Left lung (tissue), 4 donors: ENCODE measurements at regions not wholly inside any gene's neighbourhood (a gene's known extent, or its start where the extent isn't known, plus 50 kb on each side); places are given as distances from the start of the nearest gene placed in this dataset.

ENCODE experiments used
- ATAC-seq: fragments of 200-7000 bp; cut with Tn5 transposase; one replicate; pipeline ENCODE4 v1.9.1; 2020; ENCODE audit warnings: moderate library complexity
- DNase-seq, 4 donors: peaks; one replicate each; pipeline ENCODE4 v3.0.0-alpha.2; 2013 to 2020
- H3K27ac ChIP-seq, 2 donors: fragments of 200-600 bp; sonication (generic) in 1 of 2; one replicate each; pipeline versions ENCODE4 v1.5.0 to v1.8.0; 2020 to 2021
- H3K27me3 ChIP-seq, 2 donors: fragments of 200-600 bp; sonication (generic) in 1 of 2; one replicate each; pipeline versions ENCODE4 v1.5.0 to v1.8.0; 2020 to 2021
- H3K36me3 ChIP-seq, 2 donors: fragments of 200-600 bp; sonication (generic) in 1 of 2; one replicate each; pipeline versions ENCODE4 v1.5.0 to v1.8.0; 2020 to 2021
- H3K4me1 ChIP-seq, 2 donors: fragments of 200-600 bp; one replicate each; pipeline ENCODE4 v1.8.0; 2021
- H3K4me3 ChIP-seq, 2 donors: fragments of 200-600 bp; sonication (generic) in 1 of 2; one replicate each; pipeline versions ENCODE4 v1.5.0 to v1.8.0; 2020 to 2021; ENCODE audit warnings: mild to moderate bottlenecking in 1 of 2
- H3K9me3 ChIP-seq, 2 donors: fragments of 200-600 bp; sonication (generic) in 1 of 2; one replicate each; pipeline versions ENCODE4 v1.5.0 to v1.8.0; 2020 to 2021
- CTCF ChIP-seq, 2 donors: fragments of 200-600 bp; sonication (generic) in 1 of 2; IDR thresholded peaks; one replicate each; pipeline versions ENCODE4 v1.5.0 to v1.8.0; 2021; ENCODE audit warnings: antibody characterized with exemption in 2 of 2
- intact Hi-C, 2 donors: fragments of 100-400 bp; cut with DNase I; formaldehyde crosslinking; loops; one replicate each; pipeline versions ENCODE4 v1.11.2 to v1.14.2; 2022
- donor health status: DM: no; HTN: yes; CAD: no.
- donor health status: DM: no; HTN: no; CAD: no.

GRCh38 chr14:40576880-40577478 is 1029.7 kb upstream of the LRFN5 start:
- Histone ChIP-seq H3K9me3 (no peaks in the 10 kb centered on the region), H3K27ac (no peak overlapping the region), H3K27me3 (no peaks in the 10 kb centered on the region), H3K36me3 (no peaks in the 10 kb centered on the region), H3K4me3 (no peak overlapping the region), H3K4me1 (no peaks in the 10 kb centered on the region)
- no peak for TF ChIP-seq CTCF (IDR thresholded peaks at IDR 0.05)
- ATAC-seq (no peak), DNase-seq (no peak)
- intact Hi-C loops: no loop called here

GRCh38 chr14:40574780-40575179 is 1031.9 kb upstream of the LRFN5 start:
- H3K9me3 ChIP-seq: no peaks in the 10 kb centered on the region
- H3K36me3 ChIP-seq: no peaks in the 10 kb centered on the region
- TF ChIP-seq CTCF (IDR thresholded peaks at IDR 0.05): no peak
- no peaks in the 10 kb centered on the region for H3K4me1 ChIP-seq
- intact Hi-C loops: no loop called here
- ATAC-seq: no peak
- no peak overlapping the region for H3K27ac ChIP-seq
- no peak for DNase-seq
- H3K4me3 ChIP-seq: no peak overlapping the region
- no peaks in the 10 kb centered on the region for H3K27me3 ChIP-seq

- Histone ChIP-seq H3K9me3 (no peaks in the 10 kb centered on the region), H3K36me3 (no peaks in the 10 kb centered on the region), H3K27ac (no peak overlapping the region), H3K4me3 (no peak overlapping the region), H3K27me3 (no peaks in the 10 kb centered on the region), H3K4me1 (no peaks in the 10 kb centered on the region)
- intact Hi-C loops: no loop called here
- no peak for DNase-seq
- no peak for TF ChIP-seq CTCF (IDR thresholded peaks at IDR 0.05)
- ATAC-seq: no peak
These were observed 1081.4 kb upstream of the LRFN5 start for GRCh38 chr14:40525314-40525713.

GRCh38 chr14:40523123-40523522 is 1083.6 kb upstream of the LRFN5 start:
- intact Hi-C loops: no loop called here
- H3K27me3 ChIP-seq: no peaks in the 10 kb centered on the region
- no peaks in the 10 kb centered on the region for H3K4me1 ChIP-seq
- no peaks in the 10 kb centered on the region for H3K9me3 ChIP-seq
- no peak overlapping the region for H3K4me3 ChIP-seq
- H3K27ac ChIP-seq: no peak overlapping the region
- H3K36me3 ChIP-seq: no peaks in the 10 kb centered on the region
- ATAC-seq (no peak), DNase-seq (no peak)
- TF ChIP-seq CTCF (IDR thresholded peaks at IDR 0.05): no peak

GRCh38 chr14:40494483-40494882 is 1062.2 kb upstream of the FBXO33 start:
- no peak overlapping the region for H3K27ac ChIP-seq
- no peaks in the 10 kb centered on the region for H3K4me1 ChIP-seq
- ATAC-seq (no peak), DNase-seq (no peak)
- H3K4me3 ChIP-seq: no peak overlapping the region
- no peaks in the 10 kb centered on the region for H3K36me3 ChIP-seq
- H3K9me3 ChIP-seq: no peaks in the 10 kb centered on the region
- no peak for TF ChIP-seq CTCF (IDR thresholded peaks at IDR 0.05)
- no peaks in the 10 kb centered on the region for H3K27me3 ChIP-seq
- intact Hi-C loops: no loop called here
